C4-2B (cell line): ENCODE measurements at regions not wholly inside any gene's neighbourhood (a gene's known extent, or its start where the extent isn't known, plus 50 kb on each side); places are given as distances from the start of the nearest gene placed in this dataset.

Source experiments
- CTCF ChIP-seq: fragments of 450-650 bp; conservative IDR thresholded peaks from 2 replicates; pipeline ENCODE4 v1.5.1; 2017; ENCODE audit warnings: mild to moderate bottlenecking
- ZFX ChIP-seq: fragments of 450-650 bp; IDR thresholded peaks from 2 replicates; pipeline ENCODE4 v1.6.1; 2017

- TF ChIP-seq CTCF (no peak), ZFX (no peak)
These were observed 107.6 kb upstream of the LHX1 start for GRCh38 chr17:36829676-36830075.
